ENCODE measurements at regions not wholly inside any gene's neighbourhood (a gene's known extent, or its start where the extent isn't known, plus 50 kb on each side); places are given as distances from the start of the nearest gene placed in this dataset.

- Histone ChIP-seq H3K56ac (ENCODE audit: insufficient read length, low read depth, low read length) (no peak overlapping the region), H3K4me1 (ENCODE audit: insufficient read depth, low read length) (no peaks in the 10 kb centered on the region), H3K4me2 (ENCODE audit: insufficient read depth, insufficient read length, low read length) (no peak overlapping the region), H3T11ph (ENCODE audit: low read length) (no peak overlapping the region), H3K23ac (ENCODE audit: insufficient read length, low read depth, low read length) (no peak overlapping the region), H3K27me3 (ENCODE audit: insufficient read depth, low read length) (no peaks in the 10 kb centered on the region), H3K18ac (ENCODE audit: insufficient read length, low read depth, low read length) (no peak overlapping the region), H2BK12ac (ENCODE audit: insufficient read length, low read depth, low read length) (no peak overlapping the region), H2BK120ac (ENCODE audit: low read depth, low read length, poor library complexity, severe bottlenecking) (no peak overlapping the region), H3K79me1 (ENCODE audit: insufficient read depth, low read depth, low read length, poor library complexity, severe bottlenecking) (no peaks in the 10 kb centered on the region), H2BK5ac (ENCODE audit: insufficient read length, low read length) (no peak overlapping the region), H2AFZ (ENCODE audit: low read length) (no peak overlapping the region), H3K4ac (ENCODE audit: low read depth, low read length) (no peak overlapping the region), H4K20me1 (ENCODE audit: control insufficient read depth, insufficient read depth, insufficient read length) (no peaks in the 10 kb centered on the region), H4K5ac (ENCODE audit: insufficient read length, low read depth, low read length) (no peak overlapping the region), H2AK5ac (ENCODE audit: insufficient read length, low read length) (no peak overlapping the region), H3K14ac (ENCODE audit: insufficient read depth, low read length) (no peak overlapping the region), H2BK15ac (ENCODE audit: low read depth, low read length) (no peak overlapping the region), H3K23me2 (ENCODE audit: insufficient read length, low read depth, low read length, poor library complexity, severe bottlenecking) (no peaks in the 10 kb centered on the region), H3K27ac (ENCODE audit: insufficient read length, low read depth, low read length) (no peak overlapping the region), H2BK20ac (ENCODE audit: low read depth, low read length, poor library complexity, severe bottlenecking) (no peak overlapping the region), H4K91ac (ENCODE audit: insufficient read length, low read depth, low read length) (no peak overlapping the region), H3K79me2 (ENCODE audit: insufficient read depth, low read length) (no peaks in the 10 kb centered on the region), H3K9me3 (ENCODE audit: control insufficient read depth, low read depth, low read length) (no peaks in the 10 kb centered on the region), H4K8ac (replicated peaks; ENCODE audit: insufficient read length, low read depth, low read length) (no peak overlapping the region), H3K9ac (ENCODE audit: extremely low read depth, insufficient read length, low read length) (no peak overlapping the region)
- H3K36me3 Mint-ChIP-seq (ENCODE audit: insufficient read depth in 1 of 3, low read depth in 3 of 3) = no peaks in the 10 kb centered on the region
- no peak for DNase-seq
- no peak for TF ChIP-seq CTCF (conservative IDR thresholded peaks at IDR 0.05)
- H3K27ac Mint-ChIP-seq = no peak overlapping the region
- no peaks in the 10 kb centered on the region for H3K4me1 Mint-ChIP-seq
- H3K9me3 Mint-ChIP-seq = no peaks in the 10 kb centered on the region
- H3K27me3 Mint-ChIP-seq (ENCODE audit: low read depth) = no peaks in the 10 kb centered on the region
- no peak overlapping the region for H3K4me3 Mint-ChIP-seq
Measured at GRCh38 chr12:90027041-90027440, 318.4 kb upstream of the ATP2B1 start.

Data from H9 (cell line).